ENCODE measurements at regions not wholly inside any gene's neighbourhood (a gene's known extent, or its start where the extent isn't known, plus 50 kb on each side); places are given as distances from the start of the nearest gene placed in this dataset.

DNA sequence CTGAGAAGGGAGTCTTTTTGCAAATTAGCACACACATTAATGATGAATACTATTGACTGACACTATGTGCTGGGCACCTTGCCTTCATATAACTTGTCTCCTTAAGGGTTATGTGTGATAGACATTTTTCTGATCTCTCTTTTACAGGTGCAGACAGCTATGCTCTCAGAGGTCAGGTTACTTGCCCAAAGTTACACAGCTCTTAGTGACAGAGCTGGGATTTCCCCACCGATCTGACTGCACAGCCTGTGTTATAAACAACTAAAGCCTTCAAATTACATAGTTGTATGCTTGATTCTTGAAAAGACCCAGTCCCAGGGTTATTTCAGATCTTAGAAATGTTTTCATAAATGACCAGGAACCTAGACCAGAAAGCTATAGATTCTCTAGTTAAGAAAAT lies 462.7 kb downstream of the EBF1 start:
- no peak for TF ChIP-seq CTCF (IDR thresholded peaks at IDR 0.05; ENCODE audit: borderline replicate concordance, insufficient read depth, low read depth, low read length)
- no peak overlapping the region for H3K4me3 ChIP-seq (ENCODE audit: low read depth, low read length)

DNA sequence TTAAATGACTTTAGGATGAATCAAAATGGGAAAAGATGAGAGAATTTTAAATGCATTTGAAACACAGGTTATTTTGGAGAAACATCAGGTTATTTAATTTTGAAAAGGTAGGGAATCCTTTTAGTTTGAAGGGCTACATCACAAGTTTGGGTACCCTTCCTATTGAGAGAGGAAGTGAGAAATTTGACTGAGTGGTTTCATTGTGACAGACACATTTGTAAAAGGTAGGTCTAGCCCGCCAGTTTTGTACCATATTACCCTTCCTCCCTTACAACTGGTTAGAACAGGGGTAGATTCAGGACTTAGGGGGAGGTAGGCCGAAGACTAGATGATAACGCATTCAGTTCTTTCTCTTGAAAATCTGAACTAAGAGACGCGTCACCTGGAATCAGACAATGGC lies 464.2 kb downstream of the EBF1 start:
- TF ChIP-seq CTCF (IDR thresholded peaks at IDR 0.05; ENCODE audit: borderline replicate concordance, insufficient read depth, low read depth, low read length): no peak
- H3K4me3 ChIP-seq (ENCODE audit: low read depth, low read length): no peak overlapping the region

- H3K4me3 ChIP-seq (ENCODE audit: low read depth, low read length): no peak overlapping the region
- no peak for TF ChIP-seq CTCF (IDR thresholded peaks at IDR 0.05; ENCODE audit: borderline replicate concordance, insufficient read depth, low read depth, low read length)
Measured at GRCh38 chr5:158634714-158635113, 465.0 kb downstream of the EBF1 start.

GRCh38 chr5:158629591-158630312 lies 470.0 kb downstream of the EBF1 start:
- H3K4me3 ChIP-seq (ENCODE audit: low read depth, low read length): no peak overlapping the region
- TF ChIP-seq CTCF (IDR thresholded peaks at IDR 0.05; ENCODE audit: borderline replicate concordance, insufficient read depth, low read depth, low read length): no peak

- TF ChIP-seq CTCF (IDR thresholded peaks at IDR 0.05; ENCODE audit: borderline replicate concordance, insufficient read depth, low read depth, low read length): no peak
- H3K4me3 ChIP-seq (ENCODE audit: low read depth, low read length): no peak overlapping the region
Measured at GRCh38 chr5:158626718-158627117, 473.0 kb downstream of the EBF1 start.

GRCh38 chr5:158623971-158624370 lies 475.7 kb downstream of the EBF1 start:
- H3K4me3 ChIP-seq (ENCODE audit: low read depth, low read length): no peak overlapping the region
- no peak for TF ChIP-seq CTCF (IDR thresholded peaks at IDR 0.05; ENCODE audit: borderline replicate concordance, insufficient read depth, low read depth, low read length)

GRCh38 chr5:158621391-158621790 lies 478.3 kb downstream of the EBF1 start:
- no peak overlapping the region for H3K4me3 ChIP-seq (ENCODE audit: low read depth, low read length)
- no peak for TF ChIP-seq CTCF (IDR thresholded peaks at IDR 0.05; ENCODE audit: borderline replicate concordance, insufficient read depth, low read depth, low read length)
